T-helper 2 cell treated with Interferon-gamma antibody and Interleukin-4, amounts not matched to agents 100 ng/mL and 5 ng/mL, for 36 hours (primary cell): ENCODE measurements at regions not wholly inside any gene's neighbourhood (a gene's known extent, or its start where the extent isn't known, plus 50 kb on each side); places are given as distances from the start of the nearest gene placed in this dataset.
"Not testable (repeated sequence)": the region's sequence is repeated elsewhere in the genome, so short reads cannot be mapped to it uniquely, and the experiment has no call there.

Experiments used
- intact Hi-C: fragments of 100-400 bp; cut with micrococcal nuclease; formaldehyde crosslinking; loops from one replicate; pipeline ENCODE4 v1.15.1; 2023

GRCh38 chr7:52779004-52779403 is 256.4 kb upstream of the POM121L12 start:
- intact Hi-C loops = no loop called here

GRCh38 chr7:52777051-52777822 is 258.2 kb upstream of the POM121L12 start:
- intact Hi-C loops = no loop called here

- intact Hi-C loops = no loop called here
Measured at GRCh38 chr7:52775876-52776275, 259.6 kb upstream of the POM121L12 start.

- intact Hi-C loops = no loop called here
Measured at GRCh38 chr7:52771177-52771576, 264.3 kb upstream of the POM121L12 start.

- intact Hi-C loops = no loop called here
Measured at GRCh38 chr7:52764492-52765169, 270.8 kb upstream of the POM121L12 start.

GRCh38 chr7:52758356-52758755 is 277.1 kb upstream of the POM121L12 start:
- intact Hi-C loops = no loop called here

- intact Hi-C loops = no loop called here
Measured at GRCh38 chr7:52753855-52754254, 281.6 kb upstream of the POM121L12 start.

- intact Hi-C loops = no loop called here
Measured at GRCh38 chr7:52752891-52753290, 282.5 kb upstream of the POM121L12 start.

GRCh38 chr7:52749880-52750279 is 285.6 kb upstream of the POM121L12 start:
- intact Hi-C loops = no loop called here

- intact Hi-C loops = no loop called here
Measured at GRCh38 chr7:52747817-52748216, 287.6 kb upstream of the POM121L12 start.

GRCh38 chr7:52741670-52742290 is 293.7 kb upstream of the POM121L12 start:
- intact Hi-C loops = no loop called here

GRCh38 chr7:52735656-52736055 is 299.8 kb upstream of the POM121L12 start:
- intact Hi-C loops = loop anchor here (10.0 kb wide), 1 partner anchor 61 kb away; no protein-coding TSS in a partner anchor

GRCh38 chr7:52728683-52729082 is 306.8 kb upstream of the POM121L12 start:
- intact Hi-C loops = not testable (repeated sequence)

GRCh38 chr7:52727632-52728031 is 307.8 kb upstream of the POM121L12 start:
- intact Hi-C loops = no loop called here

- intact Hi-C loops = no loop called here
Measured at GRCh38 chr7:52726986-52727385, 308.4 kb upstream of the POM121L12 start.

GRCh38 chr7:52726493-52726892 is 308.9 kb upstream of the POM121L12 start:
- intact Hi-C loops = no loop called here

- intact Hi-C loops = no loop called here
Measured at GRCh38 chr7:52723606-52724005, 311.8 kb upstream of the POM121L12 start.

GRCh38 chr7:52720856-52721255 is 314.6 kb upstream of the POM121L12 start:
- intact Hi-C loops = no loop called here

GRCh38 chr7:52719677-52720076 is 315.8 kb upstream of the POM121L12 start:
- intact Hi-C loops = no loop called here

- intact Hi-C loops = no loop called here
Measured at GRCh38 chr7:52715701-52716100, 319.7 kb upstream of the POM121L12 start.

GRCh38 chr7:52712938-52713337 is 322.5 kb upstream of the POM121L12 start:
- intact Hi-C loops = no loop called here

- intact Hi-C loops = no loop called here
Measured at GRCh38 chr7:52711951-52712350, 323.5 kb upstream of the POM121L12 start.
